ENCODE measurements at regions not wholly inside any gene's neighbourhood (a gene's known extent, or its start where the extent isn't known, plus 50 kb on each side); places are given as distances from the start of the nearest gene placed in this dataset.

- no peaks in the 10 kb centered on the region for H3K36me3 ChIP-seq (ENCODE audit: control insufficient read depth, insufficient read depth, low read length)
- Mint-ChIP-seq H3K4me3 (no peak overlapping the region), H3K27me3 (ENCODE audit: low read depth in 2 of 2) (no peaks in the 10 kb centered on the region), H3K9me3 (peaks cover 6 to 15% of the 10 kb centered on the region in 2 donors), H3K4me1 (no peaks in the 10 kb centered on the region), H3K36me3 (no peaks in the 10 kb centered on the region), H3K27ac (no peak overlapping the region)
- H3K4me3 ChIP-seq (ENCODE audit: low read length) = no peak overlapping the region
- DNase-seq (no peak), ATAC-seq (no peak)
- WGBS (ENCODE audit: insufficient coverage) = no CpG with 5 or more reads among the region's 1 CpG
- no peak for TF ChIP-seq CTCF (IDR thresholded peaks at IDR 0.05)
- H3K4me1 ChIP-seq (ENCODE audit: control insufficient read depth, insufficient read depth, low read length) = no peaks in the 10 kb centered on the region
- no peaks in the 10 kb centered on the region for H3K27me3 ChIP-seq (ENCODE audit: control insufficient read depth, insufficient read depth, low read length)
- H3K27ac ChIP-seq (ENCODE audit: low read length) = no peak overlapping the region
- H3K9me3 ChIP-seq (ENCODE audit: control insufficient read depth, insufficient read depth, low read length) = no peaks in the 10 kb centered on the region
- intact Hi-C loops (cut with micrococcal nuclease) = no loop called here
Observed at GRCh38 chr5:86029308-86029707, 588.4 kb upstream of the COX7C start.

GRCh38 chr5:86030753-86031152, 587.0 kb upstream of the COX7C start:
- H3K4me3 ChIP-seq (ENCODE audit: low read length) = no peak overlapping the region
- no peaks in the 10 kb centered on the region for H3K4me1 Mint-ChIP-seq
- H3K4me1 ChIP-seq (ENCODE audit: control insufficient read depth, insufficient read depth, low read length) = no peaks in the 10 kb centered on the region
- H3K4me3 Mint-ChIP-seq = no peak overlapping the region
- no peaks in the 10 kb centered on the region for H3K27me3 ChIP-seq (ENCODE audit: control insufficient read depth, insufficient read depth, low read length)
- H3K27me3 Mint-ChIP-seq (ENCODE audit: low read depth in 2 of 2) = no peaks in the 10 kb centered on the region
- DNase-seq = no peak
- 94% methylated on average over 3 of the region's 4 CpGs for WGBS (ENCODE audit: insufficient coverage)
- H3K27ac Mint-ChIP-seq = no peak overlapping the region
- H3K36me3 ChIP-seq (ENCODE audit: control insufficient read depth, insufficient read depth, low read length) = no peaks in the 10 kb centered on the region
- H3K9me3 Mint-ChIP-seq = peaks cover 8 to 21% of the 10 kb centered on the region in 2 donors
- H3K36me3 Mint-ChIP-seq = no peaks in the 10 kb centered on the region
- H3K9me3 ChIP-seq (ENCODE audit: control insufficient read depth, insufficient read depth, low read length) = no peaks in the 10 kb centered on the region
- intact Hi-C loops (cut with micrococcal nuclease) = no loop called here
- no peak for ATAC-seq
- no peak overlapping the region for H3K27ac ChIP-seq (ENCODE audit: low read length)
- no peak for TF ChIP-seq CTCF (IDR thresholded peaks at IDR 0.05)

- DNase-seq (no peak), ATAC-seq (no peak)
- Mint-ChIP-seq H3K27me3 (ENCODE audit: low read depth in 2 of 2) (no peaks in the 10 kb centered on the region), H3K36me3 (no peaks in the 10 kb centered on the region), H3K9me3 (peaks cover 16 to 28% of the 10 kb centered on the region in 2 donors), H3K27ac (no peak overlapping the region), H3K4me3 (no peak overlapping the region), H3K4me1 (no peaks in the 10 kb centered on the region)
- Histone ChIP-seq H3K4me1 (ENCODE audit: control insufficient read depth, insufficient read depth, low read length) (no peaks in the 10 kb centered on the region), H3K27me3 (ENCODE audit: control insufficient read depth, insufficient read depth, low read length) (no peaks in the 10 kb centered on the region), H3K27ac (ENCODE audit: low read length) (no peak overlapping the region), H3K9me3 (ENCODE audit: control insufficient read depth, insufficient read depth, low read length) (no peaks in the 10 kb centered on the region), H3K36me3 (ENCODE audit: control insufficient read depth, insufficient read depth, low read length) (no peaks in the 10 kb centered on the region), H3K4me3 (ENCODE audit: low read length) (no peak overlapping the region)
- 17% methylated on average over 3 of the region's 3 CpGs for whole genome bisulfite sequencing (ENCODE audit: insufficient coverage)
- intact Hi-C loops (cut with micrococcal nuclease) = no loop called here
- no peak for TF ChIP-seq CTCF (IDR thresholded peaks at IDR 0.05)
Observed at GRCh38 chr5:86038566-86038965, 579.2 kb upstream of the COX7C start.

GRCh38 chr5:86039351-86039750, 578.4 kb upstream of the COX7C start:
- Mint-ChIP-seq H3K4me3 (no peak overlapping the region), H3K36me3 (no peaks in the 10 kb centered on the region), H3K4me1 (no peaks in the 10 kb centered on the region), H3K27ac (no peak overlapping the region), H3K9me3 (peaks cover 14 to 22% of the 10 kb centered on the region in 2 donors), H3K27me3 (ENCODE audit: low read depth in 2 of 2) (no peaks in the 10 kb centered on the region)
- Histone ChIP-seq H3K27me3 (ENCODE audit: control insufficient read depth, insufficient read depth, low read length) (no peaks in the 10 kb centered on the region), H3K9me3 (ENCODE audit: control insufficient read depth, insufficient read depth, low read length) (no peaks in the 10 kb centered on the region), H3K4me3 (ENCODE audit: low read length) (no peak overlapping the region), H3K36me3 (ENCODE audit: control insufficient read depth, insufficient read depth, low read length) (no peaks in the 10 kb centered on the region), H3K27ac (ENCODE audit: low read length) (no peak overlapping the region), H3K4me1 (ENCODE audit: control insufficient read depth, insufficient read depth, low read length) (no peaks in the 10 kb centered on the region)
- WGBS (ENCODE audit: insufficient coverage) = 84% methylated on average over 7 of the region's 7 CpGs
- ATAC-seq (no peak), DNase-seq (no peak)
- no peak for TF ChIP-seq CTCF (IDR thresholded peaks at IDR 0.05)
- intact Hi-C loops (cut with micrococcal nuclease) = no loop called here

All from natural killer cell (primary cell).